OCI-LY1 (cell line): ENCODE measurements at regions not wholly inside any gene's neighbourhood (a gene's known extent, or its start where the extent isn't known, plus 50 kb on each side); places are given as distances from the start of the nearest gene placed in this dataset.

Experiments
- H2AFZ ChIP-seq: fragments of 200-600 bp; sonication (generic), shearing (Covaris generic); 2 replicates; pipeline ENCODE4 v1.6.0; 2014; ENCODE audit warnings: antibody characterized with exemption, mild to moderate bottlenecking, low read length
- H3F3A ChIP-seq: fragments of 200-600 bp; sonication (generic), shearing (Covaris generic); 2 replicates; pipeline ENCODE4 v1.6.0; 2014; ENCODE audit warnings: mild to moderate bottlenecking, antibody characterized with exemption, low read length, moderate library complexity; ENCODE audit not compliant: insufficient read depth
- H3K27ac ChIP-seq: fragments of 200-600 bp; sonication (generic); 2 replicates; pipeline ENCODE4 v1.5.1; 2014; ENCODE audit warnings: low read length, mixed run types, mild to moderate bottlenecking, low read depth; ENCODE audit not compliant: poor library complexity, severe bottlenecking
- H3K27me3 ChIP-seq: fragments of 200-600 bp; sonication (generic); 2 replicates; pipeline ENCODE4 v1.6.0; 2014; ENCODE audit warnings: antibody characterized with exemption, mild to moderate bottlenecking, low read length, moderate library complexity; ENCODE audit not compliant: insufficient read depth
- H3K36me3 ChIP-seq: fragments of 200-600 bp; sonication (generic); 2 replicates; pipeline ENCODE4 v1.6.1; 2014; ENCODE audit warnings: mild to moderate bottlenecking, antibody characterized with exemption, low read length, moderate library complexity, mixed read lengths; ENCODE audit not compliant: insufficient read depth
- H3K4me1 ChIP-seq: fragments of 200-600 bp; sonication (generic); 2 replicates; pipeline ENCODE4 v1.5.1; 2014; ENCODE audit warnings: mild to moderate bottlenecking, low read length, moderate library complexity; ENCODE audit not compliant: insufficient read depth, severe bottlenecking
- H3K4me2 ChIP-seq: fragments of 200-600 bp; sonication (generic), shearing (Covaris generic); 2 replicates; pipeline ENCODE4 v1.6.1; 2014; ENCODE audit warnings: low read length
- H3K4me3 ChIP-seq: fragments of 200-600 bp; sonication (generic); 2 replicates; pipeline ENCODE4 v1.5.1; 2014; ENCODE audit warnings: low read length, low read depth, mild to moderate bottlenecking, mixed read lengths; ENCODE audit not compliant: poor library complexity, severe bottlenecking
- H3K79me2 ChIP-seq: fragments of 200-600 bp; shearing (Covaris generic); 2 replicates; pipeline ENCODE4 v1.6.1; 2016; ENCODE audit warnings: mixed run types, low read length, mixed read lengths; ENCODE audit not compliant: insufficient read depth
- H3K9ac ChIP-seq: fragments of 200-600 bp; sonication (generic), shearing (Covaris generic); 2 replicates; pipeline ENCODE4 v1.6.1; 2014; ENCODE audit warnings: mild to moderate bottlenecking, low read length, mixed read lengths
- H3K9me2 ChIP-seq: fragments of 200-600 bp; sonication (generic), shearing (Covaris generic); 2 replicates; pipeline ENCODE4 v1.6.1; 2014; ENCODE audit warnings: low read depth, mild to moderate bottlenecking, low read length, mixed read lengths
- H3K9me3 ChIP-seq: fragments of 200-600 bp; shearing (Covaris generic); 2 replicates; pipeline ENCODE4 v1.6.1; 2014; ENCODE audit warnings: low read length, mixed read lengths
- H4K20me1 ChIP-seq: fragments of 200-600 bp; sonication (generic), shearing (Covaris generic); 2 replicates; pipeline ENCODE4 v1.6.0; 2016; ENCODE audit warnings: mild to moderate bottlenecking, low read length; ENCODE audit not compliant: insufficient read depth
- CTCF ChIP-seq: fragments of 200-600 bp; sonication (generic), shearing (Covaris generic); IDR thresholded peaks from 2 replicates; pipeline ENCODE4 v1.5.1; 2017; ENCODE audit warnings: mild to moderate bottlenecking, antibody characterized with exemption, low read length, moderate library complexity, mixed read lengths
- EZH2 ChIP-seq: fragments of 200-600 bp; sonication (generic), shearing (Covaris generic); IDR thresholded peaks from 2 replicates; pipeline ENCODE4 v1.8.0; 2017; ENCODE audit warnings: borderline replicate concordance, mixed run types, mild to moderate bottlenecking, antibody characterized with exemption, low read length, moderate library complexity, mixed read lengths

- Histone ChIP-seq H3K27ac (no peak overlapping the region), H3K4me1 (no peaks in the 10 kb centered on the region), H3K9me2 (no peaks in the 10 kb centered on the region), H3K36me3 (no peaks in the 10 kb centered on the region), H3K4me3 (no peak overlapping the region), H4K20me1 (no peaks in the 10 kb centered on the region), H3K4me2 (no peak overlapping the region), H2AFZ (no peak overlapping the region), H3K27me3 (no peaks in the 10 kb centered on the region), H3F3A (no peaks in the 10 kb centered on the region), H3K9ac (no peak overlapping the region), H3K9me3 (no peaks in the 10 kb centered on the region), H3K79me2 (no peaks in the 10 kb centered on the region)
- no peak for TF ChIP-seq EZH2
- TF ChIP-seq CTCF, result no peak
These were observed 325.3 kb upstream of the LRRC4C start for GRCh38 chr11:41784513-41785335.

DNA sequence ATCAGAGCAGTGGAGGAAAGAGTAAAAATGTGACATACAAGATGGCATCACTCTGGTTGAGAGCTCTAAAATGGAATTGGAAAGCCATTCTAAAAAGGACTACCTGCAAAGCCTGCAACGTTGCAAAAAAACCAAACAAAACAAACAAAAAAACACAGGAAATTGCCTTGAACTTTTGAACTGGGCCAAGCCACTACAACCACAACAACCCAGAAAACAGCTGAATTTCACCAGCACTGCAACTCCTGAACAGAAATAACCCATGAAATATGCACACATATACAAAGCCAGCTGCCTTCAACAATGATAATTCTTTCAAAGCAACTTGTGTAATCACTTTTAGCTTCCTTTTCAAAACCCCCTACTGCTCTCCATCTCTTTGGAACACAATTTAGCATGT is 326.6 kb upstream of the LRRC4C start:
- Histone ChIP-seq H3K27me3 (no peaks in the 10 kb centered on the region), H3K9ac (no peak overlapping the region), H3K27ac (no peak overlapping the region), H2AFZ (no peak overlapping the region), H3K4me3 (no peak overlapping the region), H3K9me3 (no peaks in the 10 kb centered on the region), H3F3A (no peaks in the 10 kb centered on the region), H3K79me2 (no peaks in the 10 kb centered on the region), H3K9me2 (no peaks in the 10 kb centered on the region), H3K36me3 (no peaks in the 10 kb centered on the region), H3K4me1 (no peaks in the 10 kb centered on the region), H3K4me2 (no peak overlapping the region), H4K20me1 (no peaks in the 10 kb centered on the region)
- TF ChIP-seq EZH2 (no peak), CTCF (no peak)

DNA sequence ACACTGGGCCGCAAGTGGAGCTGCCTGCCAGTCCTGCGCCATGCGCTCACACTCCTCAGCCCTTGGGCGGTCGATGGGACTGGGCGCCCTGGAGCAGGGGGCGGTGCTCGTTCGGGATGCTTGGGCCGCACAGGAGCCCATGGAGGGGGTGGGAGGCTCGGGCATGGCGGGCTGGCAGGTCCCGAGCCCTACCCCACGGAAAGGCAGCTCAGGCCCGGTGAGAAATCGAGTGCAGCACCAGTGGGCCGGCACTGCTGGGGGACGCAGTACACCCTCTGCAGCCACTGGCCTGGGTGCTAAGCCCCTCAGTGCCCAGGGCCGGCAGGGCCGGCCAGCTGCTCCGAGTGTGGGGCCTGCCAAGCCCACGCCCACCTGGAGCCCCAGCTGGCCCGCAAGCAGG is 328.7 kb upstream of the LRRC4C start:
- H3K27ac ChIP-seq, result no peak overlapping the region
- H3K4me2 ChIP-seq, result no peak overlapping the region
- no peaks in the 10 kb centered on the region for H4K20me1 ChIP-seq
- H3K9ac ChIP-seq, result no peak overlapping the region
- H2AFZ ChIP-seq, result no peak overlapping the region
- no peaks in the 10 kb centered on the region for H3K4me1 ChIP-seq
- no peak for TF ChIP-seq CTCF
- TF ChIP-seq EZH2, result no peak
- no peaks in the 10 kb centered on the region for H3K79me2 ChIP-seq
- H3K27me3 ChIP-seq, result no peaks in the 10 kb centered on the region
- no peak overlapping the region for H3K4me3 ChIP-seq
- no peaks in the 10 kb centered on the region for H3F3A ChIP-seq
- no peaks in the 10 kb centered on the region for H3K9me2 ChIP-seq
- H3K36me3 ChIP-seq, result no peaks in the 10 kb centered on the region
- no peaks in the 10 kb centered on the region for H3K9me3 ChIP-seq
